Panc1 (cell line): ENCODE measurements at regions not wholly inside any gene's neighbourhood (a gene's known extent, or its start where the extent isn't known, plus 50 kb on each side); places are given as distances from the start of the nearest gene placed in this dataset.
"Not testable (repeated sequence)": the region's sequence is repeated elsewhere in the genome, so short reads cannot be mapped to it uniquely, and the experiment has no call there.

Experiments
- ATAC-seq: fragments of 200-7000 bp; cut with Tn5 transposase; 2 replicates; pipeline ENCODE4 v1.9.1; 2020; ENCODE audit warnings: mild to moderate bottlenecking, moderate library complexity
- BruUV-seq: library from RNA; stranded (reverse); fragments of 400-500 nt; replicated peaks from 2 replicates; lab custom pipeline; 2021; lab: Mats Ljungman, UMichigan
- CTCF ChIA-PET: fragments of 300-600 bp; sonication (Branson Sonifier 250); formaldehyde crosslinking; loops from one replicate; lab custom pipeline; 2022; ENCODE audit warnings: antibody characterized with exemption; lab: Charles Lee
- POLR2A ChIA-PET: fragments of 300-600 bp; sonication (Branson Sonifier 250); formaldehyde crosslinking; loops from one replicate; lab custom pipeline; 2022; ENCODE audit warnings: antibody characterized with exemption; lab: Charles Lee
- DNase-seq: peaks from one replicate; pipeline ENCODE4 v3.0.0-alpha.2; 2010; ENCODE audit warnings: low read depth, low spot score
- H3K27ac ChIP-seq: 2 replicates; pipeline ENCODE4 v1.5.1; 2011; ENCODE audit warnings: mild to moderate bottlenecking, low read length, inconsistent platforms
- H3K27me3 ChIP-seq: fragments of 200-500 bp; sonication (Bioruptor generic); 2 replicates; pipeline ENCODE4 v1.6.0; 2014; ENCODE audit warnings: low read length, inconsistent platforms; ENCODE audit not compliant: control insufficient read depth, insufficient read depth
- H3K36me3 ChIP-seq: fragments of 200-500 bp; sonication (Bioruptor generic); 2 replicates; pipeline ENCODE4 v1.5.1; 2014; ENCODE audit warnings: inconsistent platforms, mild to moderate bottlenecking, low read length, moderate library complexity; ENCODE audit not compliant: control insufficient read depth, insufficient read depth
- H3K4me1 ChIP-seq: 2 replicates; pipeline ENCODE4 v1.5.1; 2011; ENCODE audit warnings: inconsistent platforms, mild to moderate bottlenecking, low read length, moderate library complexity; ENCODE audit not compliant: control insufficient read depth, insufficient read depth
- H3K4me3 ChIP-seq, 2 experiments: 2 replicates each; pipeline ENCODE4 v1.5.1; 2011 to 2012; ENCODE audit warnings: low read depth in 2 of 2, low read length in 2 of 2, mild to moderate bottlenecking in 2 of 2, inconsistent platforms in 1 of 2, moderate library complexity in 1 of 2
- H3K9me3 ChIP-seq: fragments of 200-500 bp; sonication (Bioruptor generic); 2 replicates; pipeline ENCODE4 v1.5.1; 2014; ENCODE audit warnings: low read depth, mild to moderate bottlenecking, inconsistent platforms, low read length, moderate library complexity; ENCODE audit not compliant: control insufficient read depth, insufficient read depth
- POLR2AphosphoS5 ChIP-seq: IDR thresholded peaks from 2 replicates; pipeline ENCODE4 v1.6.1; 2012; ENCODE audit warnings: mild to moderate bottlenecking, low read depth, low read length, moderate library complexity
- SIN3A ChIP-seq: IDR thresholded peaks from 2 replicates; pipeline ENCODE4 v1.6.1; 2012; ENCODE audit warnings: low read depth, mild to moderate bottlenecking, low read length, moderate library complexity, borderline replicate concordance; ENCODE audit not compliant: insufficient read depth
- TCF7L2 ChIP-seq: IDR thresholded peaks from 2 replicates; pipeline ENCODE4 v1.6.1; 2011; ENCODE audit warnings: mild to moderate bottlenecking, low read depth, low read length, inconsistent platforms
- in situ Hi-C: cut with HindIII; loops from 2 replicates; pipeline ENCODE4 v1.10.0; 2016; ENCODE audit warnings: low sequenced_read_pairs, low pct_unique_long_range_greater_than_20kb
- intact Hi-C: fragments of 100-400 bp; cut with micrococcal nuclease; formaldehyde crosslinking; loops from one replicate; pipeline ENCODE4 v1.10.0; 2022; ENCODE audit not compliant: unreplicated experiment
- TF ChIP-seq, protein P1 (sequence below), 2 experiments: IDR thresholded peaks; 2 replicates each; pipeline ENCODE4 v1.6.1; 2011 to 2012; ENCODE audit warnings: low read depth in 2 of 2, control low read depth in 1 of 2, low read length in 1 of 2, mild to moderate bottlenecking in 1 of 2, moderate library complexity in 1 of 2; ENCODE audit not compliant: insufficient read depth in 1 of 2
- TF ChIP-seq, protein P2 (sequence below): fragments of 450-650 bp; IDR thresholded peaks from 2 replicates; pipeline ENCODE4 v1.5.1; 2017; ENCODE audit warnings: mild to moderate bottlenecking

DNA sequence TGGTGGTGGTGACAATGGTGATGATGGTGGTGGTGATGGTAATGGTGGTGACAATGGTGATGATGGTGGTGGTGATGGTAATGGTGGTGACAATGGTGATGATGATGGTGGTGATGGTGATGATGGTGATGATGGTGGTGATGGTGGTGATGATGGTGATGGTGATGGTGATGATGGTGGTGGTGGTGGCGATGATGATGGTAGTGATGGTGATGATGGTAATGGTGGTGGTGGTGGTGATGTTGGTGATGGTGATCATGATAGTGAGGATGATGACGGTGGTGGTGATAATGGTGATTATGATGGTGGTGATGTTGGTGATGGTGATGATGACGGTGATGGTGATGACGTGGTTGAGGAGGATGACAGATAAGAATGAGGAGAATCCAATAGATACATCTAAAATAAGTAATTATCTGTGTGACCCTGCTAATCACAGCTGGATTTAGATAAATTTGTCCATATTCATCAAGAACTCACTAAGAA lies 170.7 kb upstream of the SFSWAP start:
- Histone ChIP-seq H3K27ac (no peak overlapping the region), H3K4me3 (no peak overlapping the region), H3K27me3 (no peaks in the 10 kb centered on the region; the same call in 1 of the 2 replicates), H3K9me3 (no peaks in the 10 kb centered on the region), H3K36me3 (no peaks in the 10 kb centered on the region), H3K4me1 (no peaks in the 10 kb centered on the region)
- in situ Hi-C loops = no loop called here
- TF ChIP-seq, protein P1, sequence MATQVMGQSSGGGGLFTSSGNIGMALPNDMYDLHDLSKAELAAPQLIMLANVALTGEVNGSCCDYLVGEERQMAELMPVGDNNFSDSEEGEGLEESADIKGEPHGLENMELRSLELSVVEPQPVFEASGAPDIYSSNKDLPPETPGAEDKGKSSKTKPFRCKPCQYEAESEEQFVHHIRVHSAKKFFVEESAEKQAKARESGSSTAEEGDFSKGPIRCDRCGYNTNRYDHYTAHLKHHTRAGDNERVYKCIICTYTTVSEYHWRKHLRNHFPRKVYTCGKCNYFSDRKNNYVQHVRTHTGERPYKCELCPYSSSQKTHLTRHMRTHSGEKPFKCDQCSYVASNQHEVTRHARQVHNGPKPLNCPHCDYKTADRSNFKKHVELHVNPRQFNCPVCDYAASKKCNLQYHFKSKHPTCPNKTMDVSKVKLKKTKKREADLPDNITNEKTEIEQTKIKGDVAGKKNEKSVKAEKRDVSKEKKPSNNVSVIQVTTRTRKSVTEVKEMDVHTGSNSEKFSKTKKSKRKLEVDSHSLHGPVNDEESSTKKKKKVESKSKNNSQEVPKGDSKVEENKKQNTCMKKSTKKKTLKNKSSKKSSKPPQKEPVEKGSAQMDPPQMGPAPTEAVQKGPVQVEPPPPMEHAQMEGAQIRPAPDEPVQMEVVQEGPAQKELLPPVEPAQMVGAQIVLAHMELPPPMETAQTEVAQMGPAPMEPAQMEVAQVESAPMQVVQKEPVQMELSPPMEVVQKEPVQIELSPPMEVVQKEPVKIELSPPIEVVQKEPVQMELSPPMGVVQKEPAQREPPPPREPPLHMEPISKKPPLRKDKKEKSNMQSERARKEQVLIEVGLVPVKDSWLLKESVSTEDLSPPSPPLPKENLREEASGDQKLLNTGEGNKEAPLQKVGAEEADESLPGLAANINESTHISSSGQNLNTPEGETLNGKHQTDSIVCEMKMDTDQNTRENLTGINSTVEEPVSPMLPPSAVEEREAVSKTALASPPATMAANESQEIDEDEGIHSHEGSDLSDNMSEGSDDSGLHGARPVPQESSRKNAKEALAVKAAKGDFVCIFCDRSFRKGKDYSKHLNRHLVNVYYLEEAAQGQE (IDR thresholded peaks at IDR 0.05; ENCODE audit: insufficient read depth in 1 of 2, low read depth in 2 of 2, low read length in 1 of 2) = no peak
- TF ChIP-seq TCF7L2 = no peak
- TF ChIP-seq, protein P2, sequence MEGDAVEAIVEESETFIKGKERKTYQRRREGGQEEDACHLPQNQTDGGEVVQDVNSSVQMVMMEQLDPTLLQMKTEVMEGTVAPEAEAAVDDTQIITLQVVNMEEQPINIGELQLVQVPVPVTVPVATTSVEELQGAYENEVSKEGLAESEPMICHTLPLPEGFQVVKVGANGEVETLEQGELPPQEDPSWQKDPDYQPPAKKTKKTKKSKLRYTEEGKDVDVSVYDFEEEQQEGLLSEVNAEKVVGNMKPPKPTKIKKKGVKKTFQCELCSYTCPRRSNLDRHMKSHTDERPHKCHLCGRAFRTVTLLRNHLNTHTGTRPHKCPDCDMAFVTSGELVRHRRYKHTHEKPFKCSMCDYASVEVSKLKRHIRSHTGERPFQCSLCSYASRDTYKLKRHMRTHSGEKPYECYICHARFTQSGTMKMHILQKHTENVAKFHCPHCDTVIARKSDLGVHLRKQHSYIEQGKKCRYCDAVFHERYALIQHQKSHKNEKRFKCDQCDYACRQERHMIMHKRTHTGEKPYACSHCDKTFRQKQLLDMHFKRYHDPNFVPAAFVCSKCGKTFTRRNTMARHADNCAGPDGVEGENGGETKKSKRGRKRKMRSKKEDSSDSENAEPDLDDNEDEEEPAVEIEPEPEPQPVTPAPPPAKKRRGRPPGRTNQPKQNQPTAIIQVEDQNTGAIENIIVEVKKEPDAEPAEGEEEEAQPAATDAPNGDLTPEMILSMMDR = no peak
- no peak for TF ChIP-seq SIN3A
- no peak for TF ChIP-seq POLR2AphosphoS5
- ATAC-seq (no peak), DNase-seq (no peak)
- intact Hi-C loops = no loop called here
- BruUV-seq = no TSS peak
- POLR2A ChIA-PET = interaction anchor here (0.6 kb wide), 1 partner anchor 856 kb away, joined by 13 read pairs; no protein-coding TSS in a partner anchor
- CTCF ChIA-PET = no interaction called here

DNA sequence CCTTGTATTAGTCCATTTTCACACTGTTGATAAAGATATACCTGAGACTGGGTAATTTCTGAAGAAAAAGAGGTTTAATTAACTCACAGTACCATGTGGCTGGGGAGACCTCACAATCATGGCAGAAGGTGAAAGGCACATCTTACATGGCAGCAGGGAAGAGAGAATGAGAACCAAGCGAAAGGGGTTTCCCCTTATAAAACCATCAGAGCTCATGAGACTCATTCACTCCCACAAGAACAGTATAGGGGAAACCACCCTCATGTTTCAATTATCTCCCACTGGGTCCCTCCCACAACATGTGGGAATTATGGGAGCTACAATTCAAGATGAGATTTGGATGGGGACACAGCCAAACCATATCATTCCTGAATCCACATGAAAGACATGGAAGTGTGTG lies 169.4 kb upstream of the SFSWAP start:
- CTCF ChIA-PET, H3K4me3 ChIP-seq, in situ Hi-C loops, H3K4me1 ChIP-seq, POLR2A ChIA-PET, H3K27me3 ChIP-seq, DNase-seq, H3K9me3 ChIP-seq, BruUV-seq, ATAC-seq, H3K36me3 ChIP-seq, intact Hi-C loops, H3K27ac ChIP-seq: not testable (repeated sequence)

DNA sequence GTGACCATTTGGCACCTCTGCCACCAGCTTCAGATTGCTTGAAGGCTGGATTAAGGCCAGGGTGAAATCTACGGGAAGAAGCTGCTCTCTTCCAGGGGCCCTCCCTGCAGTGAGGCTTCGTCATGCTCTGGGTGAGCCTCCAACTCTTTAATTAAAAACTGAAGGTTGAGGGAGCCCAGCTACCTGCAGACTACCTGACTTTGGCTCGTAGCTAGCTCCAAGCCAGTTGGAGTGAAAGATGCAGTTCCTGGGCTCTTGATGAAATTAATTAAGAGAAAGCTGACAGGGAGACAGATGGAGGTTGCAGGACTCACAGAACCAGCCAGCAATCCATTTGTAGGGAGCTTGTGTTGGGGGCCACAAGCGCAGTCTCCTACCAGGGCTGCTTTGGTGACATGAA lies 168.5 kb upstream of the SFSWAP start:
- POLR2A ChIA-PET = no interaction called here
- Histone ChIP-seq H3K4me1 (no peaks in the 10 kb centered on the region), H3K4me3 (no peak overlapping the region), H3K27ac (no peak overlapping the region), H3K27me3 (no peaks in the 10 kb centered on the region; the same call in 1 of the 2 replicates), H3K9me3 (no peaks in the 10 kb centered on the region), H3K36me3 (no peaks in the 10 kb centered on the region)
- intact Hi-C loops (no loop called here), in situ Hi-C loops (no loop called here)
- no TSS peak for BruUV-seq
- TF ChIP-seq, protein P2 = no peak
- TF ChIP-seq TCF7L2 (no peak), POLR2AphosphoS5 (no peak), SIN3A (no peak)
- TF ChIP-seq, protein P1 (IDR thresholded peaks at IDR 0.05; ENCODE audit: insufficient read depth in 1 of 2, low read depth in 2 of 2, low read length in 1 of 2) = no peak
- ATAC-seq = no peak
- CTCF ChIA-PET = no interaction called here
- DNase-seq = no peak
